Mesenchymal stem cell (in vitro differentiated cells and primary cell): ENCODE measurements at regions not wholly inside any gene's neighbourhood (a gene's known extent, or its start where the extent isn't known, plus 50 kb on each side); places are given as distances from the start of the nearest gene placed in this dataset.

Experiments
- DNase-seq: peaks from one replicate; pipeline ENCODE4 v3.0.0-alpha.2; 2013
- H2AFZ ChIP-seq: one replicate; pipeline ENCODE4 v1.6.1; 2013; ENCODE audit warnings: low read depth, mild to moderate bottlenecking, control low read depth, inconsistent platforms, low read length, moderate library complexity
- H2AK5ac ChIP-seq: 2 replicates; pipeline ENCODE4 v1.6.1; 2013; ENCODE audit warnings: low read length, moderate library complexity, mild to moderate bottlenecking, inconsistent platforms; ENCODE audit not compliant: severe bottlenecking
- H2BK120ac ChIP-seq: one replicate; pipeline ENCODE4 v1.6.1; 2013; ENCODE audit warnings: low read depth, mild to moderate bottlenecking, inconsistent platforms, low read length, moderate library complexity
- H2BK12ac ChIP-seq, 2 experiments: one replicate each; pipeline ENCODE4 v1.6.1; 2013; ENCODE audit warnings: inconsistent platforms in 2 of 2, low read length in 2 of 2, mild to moderate bottlenecking in 2 of 2, moderate library complexity in 2 of 2, control low read depth in 1 of 2
- H2BK15ac ChIP-seq: one replicate; pipeline ENCODE4 v1.6.1; 2013; ENCODE audit warnings: mild to moderate bottlenecking, low read depth, inconsistent platforms; ENCODE audit not compliant: poor library complexity, severe bottlenecking
- H2BK5ac ChIP-seq: 2 replicates; pipeline ENCODE4 v1.6.1; 2013; ENCODE audit warnings: low read depth, mild to moderate bottlenecking, low read length, control low read depth, inconsistent platforms; ENCODE audit not compliant: poor library complexity, severe bottlenecking
- H3K14ac ChIP-seq, 2 experiments: one replicate each; pipeline ENCODE4 v1.6.1; 2013; ENCODE audit warnings: inconsistent platforms in 2 of 2, low read length in 2 of 2, control low read depth in 1 of 2, mild to moderate bottlenecking in 1 of 2, moderate library complexity in 1 of 2
- H3K18ac ChIP-seq, 2 experiments: one replicate each; pipeline ENCODE4 v1.6.1; 2013; ENCODE audit warnings: inconsistent platforms in 2 of 2, low read length in 2 of 2, control low read depth in 1 of 2, low read depth in 1 of 2, mild to moderate bottlenecking in 1 of 2
- H3K23ac ChIP-seq, 2 experiments: one replicate each; pipeline ENCODE4 v1.6.1; 2013; ENCODE audit warnings: inconsistent platforms in 2 of 2, low read length in 2 of 2, mild to moderate bottlenecking in 2 of 2, moderate library complexity in 2 of 2, control low read depth in 1 of 2
- H3K27ac ChIP-seq: 2 replicates; pipeline ENCODE4 v1.5.1; 2013; ENCODE audit warnings: mild to moderate bottlenecking, moderate library complexity, low read length, control low read depth, inconsistent platforms; ENCODE audit not compliant: poor library complexity, severe bottlenecking
- H3K27me3 ChIP-seq, 2 experiments: 2 replicates each; pipeline versions ENCODE4 v1.6.1 to v1.7.0; 2013; ENCODE audit warnings: low read length in 2 of 2, mild to moderate bottlenecking in 2 of 2, moderate library complexity in 2 of 2, control low read depth in 1 of 2, inconsistent platforms in 1 of 2; ENCODE audit not compliant: control insufficient read depth in 1 of 2, insufficient read depth in 1 of 2
- H3K36me3 ChIP-seq, 2 experiments: 2 replicates each; pipeline versions ENCODE4 v1.6.1 to v1.7.0; 2013; ENCODE audit warnings: low read length in 2 of 2, control low read depth in 1 of 2, inconsistent platforms in 1 of 2, low read depth in 1 of 2, mild to moderate bottlenecking in 1 of 2; ENCODE audit not compliant: insufficient read depth in 2 of 2, control insufficient read depth in 1 of 2
- H3K4ac ChIP-seq, 2 experiments: one replicate each; pipeline ENCODE4 v1.6.1; 2013; ENCODE audit warnings: inconsistent platforms in 2 of 2, low read length in 2 of 2, mild to moderate bottlenecking in 2 of 2, moderate library complexity in 2 of 2, control low read depth in 1 of 2, low read depth in 1 of 2
- H3K4me1 ChIP-seq: 2 replicates; pipeline ENCODE4 v1.6.1; 2013; ENCODE audit warnings: low read depth, low read length, control low read depth; ENCODE audit not compliant: control insufficient read depth, insufficient read depth
- H3K4me2 ChIP-seq: 2 replicates; pipeline ENCODE4 v1.6.1; 2013; ENCODE audit warnings: low read length, mild to moderate bottlenecking, inconsistent platforms; ENCODE audit not compliant: poor library complexity, severe bottlenecking
- H3K4me3 ChIP-seq, 2 experiments: 2 replicates each; pipeline versions ENCODE4 v1.5.1 to v1.7.0; 2013; ENCODE audit warnings: low read length in 2 of 2, mild to moderate bottlenecking in 2 of 2, control low read depth in 1 of 2, low read depth in 1 of 2; ENCODE audit not compliant: insufficient read depth in 1 of 2
- H3K79me1 ChIP-seq: replicated peaks from 2 replicates; pipeline ENCODE4 v1.6.1; 2013; ENCODE audit warnings: mild to moderate bottlenecking, control low read depth, low read length, inconsistent platforms; ENCODE audit not compliant: poor library complexity, severe bottlenecking
- H3K9ac ChIP-seq: 2 replicates; pipeline ENCODE4 v1.7.0; 2013; ENCODE audit warnings: mild to moderate bottlenecking, low read length, moderate library complexity
- H3K9me3 ChIP-seq: 2 replicates; pipeline ENCODE4 v1.7.0; 2013; ENCODE audit warnings: mild to moderate bottlenecking, low read length; ENCODE audit not compliant: control insufficient read depth
- H4K8ac ChIP-seq: one replicate; pipeline ENCODE4 v1.6.1; 2013; ENCODE audit warnings: inconsistent platforms, mild to moderate bottlenecking, low read length, moderate library complexity
- H4K91ac ChIP-seq: one replicate; pipeline ENCODE4 v1.6.1; 2013; ENCODE audit warnings: mild to moderate bottlenecking, low read length, inconsistent platforms
- WGBS: methylation state at CpG from one replicate; pipeline ENCODE4 v1.1.7; 2013; ENCODE audit warnings: mixed read lengths; 5-methylcytosine and 5-hydroxymethylcytosine counted together

- H2BK5ac ChIP-seq, result no peak overlapping the region
- H3K23ac ChIP-seq, result no peak overlapping the region
- H3K14ac ChIP-seq, result no peak overlapping the region
- no peak overlapping the region for H4K8ac ChIP-seq
- WGBS, result no CpG with 5 or more reads among the region's 4 CpGs
- H3K27me3 ChIP-seq, result no peaks in the 10 kb centered on the region
- H2BK15ac ChIP-seq, result no peak overlapping the region
- peak; percentile 11 for DNase-seq
- no peak overlapping the region for H3K27ac ChIP-seq
- H3K4ac ChIP-seq, result no peak overlapping the region
- peak overlapping the region in 1 of 2 experiments; percentile 31 for H3K4me3 ChIP-seq
- peaks cover 4% of the 10 kb centered on the region for H3K4me1 ChIP-seq
- no peak overlapping the region for H2AK5ac ChIP-seq
- no peaks in the 10 kb centered on the region for H3K79me1 ChIP-seq
- H4K91ac ChIP-seq, result no peak overlapping the region
- H2BK120ac ChIP-seq, result no peak overlapping the region
- H3K9me3 ChIP-seq, result no peaks in the 10 kb centered on the region
- no peak overlapping the region for H3K4me2 ChIP-seq
- no peak overlapping the region for H3K18ac ChIP-seq
- H2BK12ac ChIP-seq, result no peak overlapping the region
- H2AFZ ChIP-seq, result no peak overlapping the region
- H3K9ac ChIP-seq, result peak overlapping the region; percentile 4
- H3K36me3 ChIP-seq, result no peaks in the 10 kb centered on the region
Measured at GRCh38 chr13:97851269-97851668, 102.2 kb upstream of the IPO5 start.

GRCh38 chr13:97852181-97852874 is 101.1 kb upstream of the IPO5 start:
- no peak overlapping the region for H4K91ac ChIP-seq
- no peak overlapping the region for H3K4me2 ChIP-seq
- H3K27me3 ChIP-seq, result no peaks in the 10 kb centered on the region
- no peak overlapping the region for H3K4ac ChIP-seq
- no peak overlapping the region for H3K14ac ChIP-seq
- H2BK12ac ChIP-seq, result no peak overlapping the region
- no peak overlapping the region for H2BK120ac ChIP-seq
- H3K4me3 ChIP-seq, result no peak overlapping the region
- WGBS, result 78% methylated on average over 5 of the region's 5 CpGs
- H2BK15ac ChIP-seq, result no peak overlapping the region
- H3K4me1 ChIP-seq, result peaks cover 4% of the 10 kb centered on the region
- no peak overlapping the region for H2AFZ ChIP-seq
- no peak overlapping the region for H3K9ac ChIP-seq
- H2BK5ac ChIP-seq, result no peak overlapping the region
- no peak overlapping the region for H3K27ac ChIP-seq
- H3K23ac ChIP-seq, result peak overlapping the region in 1 of 2 experiments; percentile 11
- no peak overlapping the region for H2AK5ac ChIP-seq
- H3K18ac ChIP-seq, result no peak overlapping the region
- no peaks in the 10 kb centered on the region for H3K9me3 ChIP-seq
- no peaks in the 10 kb centered on the region for H3K79me1 ChIP-seq
- H3K36me3 ChIP-seq, result no peaks in the 10 kb centered on the region
- no peak for DNase-seq
- H4K8ac ChIP-seq, result no peak overlapping the region

- Histone ChIP-seq H3K9me3 (no peaks in the 10 kb centered on the region), H3K23ac (no peak overlapping the region), H2AFZ (no peak overlapping the region), H2AK5ac (no peak overlapping the region), H3K14ac (no peak overlapping the region), H3K4me1 (peaks cover 4% of the 10 kb centered on the region), H4K91ac (no peak overlapping the region), H4K8ac (no peak overlapping the region), H3K36me3 (no peaks in the 10 kb centered on the region), H3K4ac (no peak overlapping the region), H2BK15ac (no peak overlapping the region), H3K4me3 (no peak overlapping the region), H3K18ac (peak overlapping the region in 1 of 2 experiments; percentile 47), H3K79me1 (no peaks in the 10 kb centered on the region), H2BK12ac (no peak overlapping the region), H3K4me2 (no peak overlapping the region), H2BK120ac (no peak overlapping the region), H3K27ac (no peak overlapping the region), H2BK5ac (no peak overlapping the region), H3K9ac (peak overlapping the region; percentile 51), H3K27me3 (no peaks in the 10 kb centered on the region)
- 50% methylated on average over 3 of the region's 4 CpGs for WGBS
- DNase-seq, result no peak
Measured at GRCh38 chr13:97853550-97853949, 99.9 kb upstream of the IPO5 start.

GRCh38 chr13:97855570-97856303 is 97.7 kb upstream of the IPO5 start:
- Histone ChIP-seq H3K4ac (no peak overlapping the region), H2BK12ac (peak overlapping the region in 1 of 2 experiments; percentile 66), H2BK120ac (no peak overlapping the region), H3K4me2 (no peak overlapping the region), H2AK5ac (no peak overlapping the region), H2AFZ (peak overlapping the region; percentile 66), H3K4me1 (peaks cover 4% of the 10 kb centered on the region), H3K79me1 (no peaks in the 10 kb centered on the region), H2BK5ac (no peak overlapping the region), H4K8ac (peak overlapping the region; percentile 64), H3K27me3 (no peaks in the 10 kb centered on the region), H3K14ac (no peak overlapping the region), H3K18ac (no peak overlapping the region), H3K4me3 (no peak overlapping the region), H2BK15ac (peak overlapping the region; percentile 45), H3K23ac (no peak overlapping the region), H4K91ac (no peak overlapping the region), H3K36me3 (no peaks in the 10 kb centered on the region), H3K9me3 (peaks cover 3% of the 10 kb centered on the region), H3K9ac (peak overlapping the region; percentile 72), H3K27ac (no peak overlapping the region)
- WGBS, result 20% methylated on average over 13 of the region's 13 CpGs
- DNase-seq, result peak; percentile 87
